OCI-LY1 (cell line): ENCODE measurements at regions not wholly inside any gene's neighbourhood (a gene's known extent, or its start where the extent isn't known, plus 50 kb on each side); places are given as distances from the start of the nearest gene placed in this dataset.

ENCODE experiments used
- H2AFZ ChIP-seq: fragments of 200-600 bp; sonication (generic), shearing (Covaris generic); 2 replicates; pipeline ENCODE4 v1.6.0; 2014; ENCODE audit warnings: antibody characterized with exemption, mild to moderate bottlenecking, low read length
- H3F3A ChIP-seq: fragments of 200-600 bp; sonication (generic), shearing (Covaris generic); 2 replicates; pipeline ENCODE4 v1.6.0; 2014; ENCODE audit warnings: mild to moderate bottlenecking, antibody characterized with exemption, low read length, moderate library complexity; ENCODE audit not compliant: insufficient read depth
- H3K27ac ChIP-seq: fragments of 200-600 bp; sonication (generic); 2 replicates; pipeline ENCODE4 v1.5.1; 2014; ENCODE audit warnings: low read length, mixed run types, mild to moderate bottlenecking, low read depth; ENCODE audit not compliant: poor library complexity, severe bottlenecking
- H3K27me3 ChIP-seq: fragments of 200-600 bp; sonication (generic); 2 replicates; pipeline ENCODE4 v1.6.0; 2014; ENCODE audit warnings: antibody characterized with exemption, mild to moderate bottlenecking, low read length, moderate library complexity; ENCODE audit not compliant: insufficient read depth
- H3K36me3 ChIP-seq: fragments of 200-600 bp; sonication (generic); 2 replicates; pipeline ENCODE4 v1.6.1; 2014; ENCODE audit warnings: mild to moderate bottlenecking, antibody characterized with exemption, low read length, moderate library complexity, mixed read lengths; ENCODE audit not compliant: insufficient read depth
- H3K4me1 ChIP-seq: fragments of 200-600 bp; sonication (generic); 2 replicates; pipeline ENCODE4 v1.5.1; 2014; ENCODE audit warnings: mild to moderate bottlenecking, low read length, moderate library complexity; ENCODE audit not compliant: insufficient read depth, severe bottlenecking
- H3K4me2 ChIP-seq: fragments of 200-600 bp; sonication (generic), shearing (Covaris generic); 2 replicates; pipeline ENCODE4 v1.6.1; 2014; ENCODE audit warnings: low read length
- H3K4me3 ChIP-seq: fragments of 200-600 bp; sonication (generic); 2 replicates; pipeline ENCODE4 v1.5.1; 2014; ENCODE audit warnings: low read length, low read depth, mild to moderate bottlenecking, mixed read lengths; ENCODE audit not compliant: poor library complexity, severe bottlenecking
- H3K79me2 ChIP-seq: fragments of 200-600 bp; shearing (Covaris generic); 2 replicates; pipeline ENCODE4 v1.6.1; 2016; ENCODE audit warnings: mixed run types, low read length, mixed read lengths; ENCODE audit not compliant: insufficient read depth
- H3K9ac ChIP-seq: fragments of 200-600 bp; sonication (generic), shearing (Covaris generic); 2 replicates; pipeline ENCODE4 v1.6.1; 2014; ENCODE audit warnings: mild to moderate bottlenecking, low read length, mixed read lengths
- H3K9me2 ChIP-seq: fragments of 200-600 bp; sonication (generic), shearing (Covaris generic); 2 replicates; pipeline ENCODE4 v1.6.1; 2014; ENCODE audit warnings: low read depth, mild to moderate bottlenecking, low read length, mixed read lengths
- H3K9me3 ChIP-seq: fragments of 200-600 bp; shearing (Covaris generic); 2 replicates; pipeline ENCODE4 v1.6.1; 2014; ENCODE audit warnings: low read length, mixed read lengths
- H4K20me1 ChIP-seq: fragments of 200-600 bp; sonication (generic), shearing (Covaris generic); 2 replicates; pipeline ENCODE4 v1.6.0; 2016; ENCODE audit warnings: mild to moderate bottlenecking, low read length; ENCODE audit not compliant: insufficient read depth
- CTCF ChIP-seq: fragments of 200-600 bp; sonication (generic), shearing (Covaris generic); IDR thresholded peaks from 2 replicates; pipeline ENCODE4 v1.5.1; 2017; ENCODE audit warnings: mild to moderate bottlenecking, antibody characterized with exemption, low read length, moderate library complexity, mixed read lengths
- EZH2 ChIP-seq: fragments of 200-600 bp; sonication (generic), shearing (Covaris generic); IDR thresholded peaks from 2 replicates; pipeline ENCODE4 v1.8.0; 2017; ENCODE audit warnings: borderline replicate concordance, mixed run types, mild to moderate bottlenecking, antibody characterized with exemption, low read length, moderate library complexity, mixed read lengths

DNA sequence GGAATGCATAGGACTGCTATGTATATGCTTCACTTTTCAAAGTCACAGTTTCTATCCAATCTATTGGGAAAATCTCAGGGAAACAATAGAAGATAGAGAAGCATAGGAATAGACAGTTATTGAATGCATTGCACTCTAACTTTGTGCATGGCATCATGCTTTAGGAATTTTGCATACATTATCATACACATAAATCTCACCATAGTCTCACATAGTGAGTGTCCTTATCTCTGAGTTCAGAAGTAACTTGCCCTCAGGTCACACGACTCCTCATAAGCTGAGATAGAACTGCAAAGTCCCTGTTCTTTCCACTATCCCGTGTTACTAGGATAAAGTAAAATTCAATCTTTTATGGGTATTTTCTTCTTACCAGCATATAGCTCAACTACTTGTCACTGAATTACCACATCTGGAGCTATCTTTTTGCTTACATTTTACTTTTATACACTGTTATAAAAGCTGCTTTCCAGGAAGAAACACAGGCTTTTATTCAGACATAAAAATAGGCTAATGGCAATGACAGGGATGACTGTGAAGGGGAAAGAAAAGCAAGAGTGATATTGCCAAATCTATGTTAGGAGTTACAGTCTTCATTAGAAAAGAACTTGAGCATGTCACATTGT, 666.9 kb downstream of the XIRP2 start:
- Histone ChIP-seq H3K9ac (no peak overlapping the region), H4K20me1 (no peaks in the 10 kb centered on the region), H2AFZ (no peak overlapping the region), H3K27me3 (no peaks in the 10 kb centered on the region), H3K9me3 (no peaks in the 10 kb centered on the region), H3K4me3 (no peak overlapping the region), H3K4me1 (no peaks in the 10 kb centered on the region), H3K79me2 (no peaks in the 10 kb centered on the region), H3K4me2 (no peak overlapping the region), H3K27ac (no peak overlapping the region), H3K36me3 (no peaks in the 10 kb centered on the region), H3F3A (no peaks in the 10 kb centered on the region), H3K9me2 (no peaks in the 10 kb centered on the region)
- no peak for TF ChIP-seq EZH2
- no peak for TF ChIP-seq CTCF

- Histone ChIP-seq H2AFZ (no peak overlapping the region), H3F3A (no peaks in the 10 kb centered on the region), H3K79me2 (no peaks in the 10 kb centered on the region), H4K20me1 (no peaks in the 10 kb centered on the region), H3K36me3 (no peaks in the 10 kb centered on the region), H3K4me1 (no peaks in the 10 kb centered on the region), H3K9me3 (no peaks in the 10 kb centered on the region), H3K27ac (no peak overlapping the region), H3K4me3 (no peak overlapping the region), H3K4me2 (no peak overlapping the region), H3K27me3 (no peaks in the 10 kb centered on the region), H3K9ac (no peak overlapping the region), H3K9me2 (no peaks in the 10 kb centered on the region)
- TF ChIP-seq CTCF (no peak), EZH2 (no peak)
Measured at GRCh38 chr2:167553635-167554034, 665.4 kb downstream of the XIRP2 start.

DNA sequence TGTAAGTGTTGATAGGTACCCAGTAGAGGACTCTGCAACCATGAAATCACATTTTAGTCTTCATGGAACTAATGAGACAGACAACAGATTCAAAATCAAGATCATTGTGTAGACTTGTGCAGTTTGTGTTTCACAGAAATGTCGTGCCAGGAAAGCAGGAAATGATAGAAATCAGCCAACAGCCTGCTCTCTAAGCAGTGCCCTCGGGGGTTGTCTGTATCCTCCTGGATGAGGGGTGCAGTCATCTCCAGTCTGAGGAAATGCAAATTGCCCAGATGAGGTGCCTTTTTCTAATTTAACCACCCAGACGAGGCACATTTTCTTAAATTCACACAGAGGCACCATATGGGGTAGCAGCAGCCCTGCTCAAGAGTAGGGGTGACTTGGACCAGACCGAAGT, 663.1 kb downstream of the XIRP2 start:
- Histone ChIP-seq H3K36me3 (no peaks in the 10 kb centered on the region), H3K9ac (no peak overlapping the region), H2AFZ (no peak overlapping the region), H3K4me3 (no peak overlapping the region), H3K27ac (no peak overlapping the region), H4K20me1 (no peaks in the 10 kb centered on the region), H3K4me1 (no peaks in the 10 kb centered on the region), H3K4me2 (no peak overlapping the region), H3K79me2 (no peaks in the 10 kb centered on the region), H3K9me2 (no peaks in the 10 kb centered on the region), H3K9me3 (no peaks in the 10 kb centered on the region), H3F3A (no peaks in the 10 kb centered on the region), H3K27me3 (no peaks in the 10 kb centered on the region)
- TF ChIP-seq CTCF: no peak
- no peak for TF ChIP-seq EZH2
